ENCODE measurements at regions not wholly inside any gene's neighbourhood (a gene's known extent, or its start where the extent isn't known, plus 50 kb on each side); places are given as distances from the start of the nearest gene placed in this dataset.

- TF ChIP-seq EZH2 (IDR thresholded peaks at IDR 0.05) (no peak), POLR2AphosphoS5 (IDR thresholded peaks at IDR 0.05; ENCODE audit: borderline replicate concordance, low read depth, low read length) (no peak)
Observed at GRCh38 chr3:40852712-40853111, 328.0 kb downstream of the ZNF621 start.

Data from SK-N-MC (cell line).